ENCODE measurements at regions not wholly inside any gene's neighbourhood (a gene's known extent, or its start where the extent isn't known, plus 50 kb on each side); places are given as distances from the start of the nearest gene placed in this dataset.

DNA sequence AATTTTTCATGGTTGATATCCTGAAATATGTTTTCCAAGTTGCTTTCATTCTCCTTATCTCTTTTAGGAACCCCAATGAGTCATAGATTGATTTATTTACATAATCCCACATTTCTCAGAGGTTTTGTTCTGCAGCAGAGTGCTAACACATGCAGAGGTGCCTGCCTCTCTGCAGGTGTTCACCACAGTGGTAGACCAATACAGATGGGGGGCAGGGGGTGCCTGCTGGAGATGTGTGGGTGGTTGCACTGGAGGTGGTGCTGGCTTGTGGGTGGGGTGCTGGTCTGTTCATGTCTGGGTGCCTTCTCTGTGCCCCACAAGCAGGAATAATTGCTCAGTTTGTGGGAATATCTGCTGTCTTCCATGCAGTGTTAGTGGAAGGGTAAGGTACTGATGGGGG, 131.1 kb downstream of the JRKL start:
- TF ChIP-seq CTCF (conservative IDR thresholded peaks at IDR 0.05) (no peak), EZH2 (IDR thresholded peaks at IDR 0.05; ENCODE audit: low read depth) (no peak)

All from PC-9 (cell line).